ENCODE measurements at regions not wholly inside any gene's neighbourhood (a gene's known extent, or its start where the extent isn't known, plus 50 kb on each side); places are given as distances from the start of the nearest gene placed in this dataset.

DNA sequence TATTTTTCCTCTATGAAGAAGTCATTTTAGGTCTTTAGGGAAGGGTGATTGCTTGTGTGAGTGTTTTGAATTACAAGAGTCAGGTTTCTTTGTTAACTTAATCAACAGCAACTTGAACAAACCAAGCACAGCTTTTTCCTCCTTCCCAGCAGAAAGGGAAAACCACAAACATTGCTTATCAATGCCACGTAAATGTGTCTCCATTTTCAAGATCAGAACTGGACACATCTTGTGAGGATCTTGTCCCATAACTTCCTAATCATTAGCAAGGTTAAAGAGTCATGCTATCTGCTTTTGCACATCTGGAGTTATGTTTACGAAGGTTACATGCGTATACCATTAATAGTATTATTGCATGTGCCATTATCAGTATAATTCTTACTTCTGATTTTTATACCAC is 248.0 kb upstream of the FLRT2 start:
- Mint-ChIP-seq H3K36me3 (ENCODE audit: low read depth) (no peaks in the 10 kb centered on the region), H3K27me3 (no peaks in the 10 kb centered on the region), H3K4me1 (no peaks in the 10 kb centered on the region), H3K9me3 (peaks cover 8% of the 10 kb centered on the region), H3K4me3 (no peak overlapping the region), H3K27ac (no peak overlapping the region)
- no peak for ATAC-seq (replicated peaks)

- Mint-ChIP-seq H3K4me3 (no peak overlapping the region), H3K36me3 (ENCODE audit: low read depth) (no peaks in the 10 kb centered on the region), H3K27ac (no peak overlapping the region), H3K9me3 (peaks cover 14% of the 10 kb centered on the region), H3K27me3 (no peaks in the 10 kb centered on the region), H3K4me1 (no peaks in the 10 kb centered on the region)
- no peak for ATAC-seq (replicated peaks)
Observed at GRCh38 chr14:85288041-85288440, 241.9 kb upstream of the FLRT2 start.

DNA sequence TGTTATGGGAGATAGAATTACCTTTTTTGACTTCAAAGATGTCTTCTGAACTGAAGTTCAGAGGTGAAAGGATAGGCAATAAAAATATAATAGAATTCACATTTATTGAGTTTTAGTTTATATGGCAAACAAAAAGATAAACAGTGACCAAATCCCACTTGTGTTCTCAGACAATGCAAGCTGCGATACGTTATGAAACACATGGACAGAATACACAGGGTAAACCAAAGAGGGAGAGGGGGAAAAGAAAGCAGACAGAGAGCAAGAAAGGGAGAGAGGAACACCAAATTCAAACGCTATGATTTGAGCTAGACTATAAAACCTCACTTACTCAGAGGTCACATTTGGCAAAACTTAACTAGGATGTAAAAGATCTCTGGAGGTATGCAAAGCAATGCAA is 238.2 kb upstream of the FLRT2 start:
- Mint-ChIP-seq H3K27ac (no peak overlapping the region), H3K27me3 (no peaks in the 10 kb centered on the region), H3K4me1 (no peaks in the 10 kb centered on the region), H3K9me3 (peaks cover 21% of the 10 kb centered on the region), H3K36me3 (ENCODE audit: low read depth) (no peaks in the 10 kb centered on the region), H3K4me3 (no peak overlapping the region)
- no peak for ATAC-seq (replicated peaks)

DNA sequence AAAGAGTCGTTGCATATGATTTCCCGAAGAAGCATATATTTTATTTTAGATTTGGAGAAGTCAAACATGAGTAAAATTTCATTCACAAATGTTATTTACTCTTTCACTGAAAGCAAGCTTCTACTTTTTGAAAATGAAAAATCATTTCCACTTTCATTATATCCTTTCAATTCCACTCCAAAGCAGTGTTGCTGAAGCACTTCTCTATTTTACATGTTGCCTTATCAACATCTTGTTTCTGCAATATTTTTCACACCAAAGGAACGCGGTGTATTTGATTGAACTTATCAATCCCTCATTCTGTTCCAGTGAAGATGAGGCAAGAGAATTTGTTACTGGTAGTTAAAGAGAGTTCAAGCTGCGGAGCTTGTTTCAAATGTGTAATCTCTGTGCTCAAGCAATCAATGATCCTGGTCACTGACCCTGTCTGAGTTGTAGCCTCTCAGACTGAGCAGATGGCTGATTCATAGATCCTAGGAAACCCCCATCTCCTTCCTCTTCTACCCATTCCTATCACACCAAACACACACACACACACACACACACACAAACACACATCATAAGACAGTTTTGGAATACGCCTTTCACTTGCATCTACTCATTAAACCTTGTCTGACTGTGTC is 236.2 kb upstream of the FLRT2 start:
- H3K36me3 Mint-ChIP-seq (ENCODE audit: low read depth): no peaks in the 10 kb centered on the region

DNA sequence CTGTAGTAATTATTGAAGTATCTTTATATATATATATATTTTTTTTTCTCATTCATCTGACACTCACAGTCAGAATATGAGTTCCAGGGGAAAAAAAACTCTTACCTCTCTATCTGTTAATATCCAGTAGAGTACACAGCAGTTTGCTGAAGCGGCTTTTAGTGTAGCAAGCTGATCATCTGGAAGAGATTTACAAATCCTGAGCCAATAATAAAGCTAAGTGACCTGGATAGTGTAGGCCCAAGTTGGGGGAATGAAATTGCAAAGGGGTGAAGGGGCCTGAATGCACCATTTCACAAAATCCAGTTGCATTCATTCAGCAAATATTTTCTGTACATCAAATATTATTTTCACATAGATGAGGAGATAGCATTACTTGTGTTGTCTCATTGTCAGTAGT is 234.6 kb upstream of the FLRT2 start:
- no peak overlapping the region for H3K27ac Mint-ChIP-seq
- no peaks in the 10 kb centered on the region for H3K27me3 Mint-ChIP-seq
- H3K9me3 Mint-ChIP-seq: peaks cover 19% of the 10 kb centered on the region
- no peak for ATAC-seq (replicated peaks)
- no peaks in the 10 kb centered on the region for H3K36me3 Mint-ChIP-seq (ENCODE audit: low read depth)
- no peak overlapping the region for H3K4me3 Mint-ChIP-seq
- no peaks in the 10 kb centered on the region for H3K4me1 Mint-ChIP-seq

More for the DNA sequence above, 236.2 kb upstream of the FLRT2 start:
- Mint-ChIP-seq H3K27ac (no peak overlapping the region), H3K9me3 (peaks cover 19% of the 10 kb centered on the region), H3K4me1 (no peaks in the 10 kb centered on the region), H3K4me3 (no peak overlapping the region), H3K27me3 (no peaks in the 10 kb centered on the region)
- no peak for ATAC-seq (replicated peaks)

- H3K36me3 Mint-ChIP-seq (ENCODE audit: low read depth): no peaks in the 10 kb centered on the region
- no peak for ATAC-seq (replicated peaks)
- H3K27me3 Mint-ChIP-seq: no peaks in the 10 kb centered on the region
- H3K4me3 Mint-ChIP-seq: no peak overlapping the region
- H3K27ac Mint-ChIP-seq: no peak overlapping the region
- H3K9me3 Mint-ChIP-seq: peaks cover 18% of the 10 kb centered on the region
- no peaks in the 10 kb centered on the region for H3K4me1 Mint-ChIP-seq
Observed at GRCh38 chr14:85296456-85297210, 233.3 kb upstream of the FLRT2 start.

- no peaks in the 10 kb centered on the region for H3K27me3 Mint-ChIP-seq
- ATAC-seq (replicated peaks): no peak
- H3K4me1 Mint-ChIP-seq: no peaks in the 10 kb centered on the region
- no peak overlapping the region for H3K4me3 Mint-ChIP-seq
- H3K9me3 Mint-ChIP-seq: peaks cover 18% of the 10 kb centered on the region
- no peak overlapping the region for H3K27ac Mint-ChIP-seq
- H3K36me3 Mint-ChIP-seq (ENCODE audit: low read depth): no peaks in the 10 kb centered on the region
Observed at GRCh38 chr14:85300107-85300506, 229.8 kb upstream of the FLRT2 start.

GRCh38 chr14:85301506-85301905 is 228.4 kb upstream of the FLRT2 start:
- H3K4me1 Mint-ChIP-seq: no peaks in the 10 kb centered on the region
- no peak for ATAC-seq (replicated peaks)
- no peaks in the 10 kb centered on the region for H3K27me3 Mint-ChIP-seq
- H3K36me3 Mint-ChIP-seq (ENCODE audit: low read depth): no peaks in the 10 kb centered on the region
- H3K27ac Mint-ChIP-seq: no peak overlapping the region
- peaks cover 20% of the 10 kb centered on the region for H3K9me3 Mint-ChIP-seq
- no peak overlapping the region for H3K4me3 Mint-ChIP-seq

DNA sequence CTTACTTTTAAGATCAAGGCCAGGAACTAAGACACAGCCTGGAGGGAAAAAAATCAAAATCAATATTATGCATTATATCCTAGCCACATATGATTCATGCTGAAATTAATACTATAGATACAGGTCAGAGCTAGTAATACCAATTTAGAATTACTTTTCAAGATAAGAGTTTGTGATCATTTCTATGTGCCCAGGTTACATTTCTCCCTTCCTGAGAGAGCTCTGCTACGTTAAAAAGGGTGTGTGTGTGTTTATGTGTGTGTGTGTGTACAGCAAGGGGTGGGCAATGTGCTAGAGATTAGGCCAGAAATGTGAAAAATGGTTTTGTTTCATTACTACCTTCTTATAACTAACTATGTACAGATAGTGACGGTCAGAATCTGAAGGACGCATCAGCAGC is 223.9 kb upstream of the FLRT2 start:
- H3K4me3 Mint-ChIP-seq: no peak overlapping the region
- no peak overlapping the region for H3K27ac Mint-ChIP-seq
- H3K9me3 Mint-ChIP-seq: peaks cover 20% of the 10 kb centered on the region
- no peak for ATAC-seq (replicated peaks)
- H3K36me3 Mint-ChIP-seq (ENCODE audit: low read depth): no peaks in the 10 kb centered on the region
- H3K4me1 Mint-ChIP-seq: no peaks in the 10 kb centered on the region
- no peaks in the 10 kb centered on the region for H3K27me3 Mint-ChIP-seq

DNA sequence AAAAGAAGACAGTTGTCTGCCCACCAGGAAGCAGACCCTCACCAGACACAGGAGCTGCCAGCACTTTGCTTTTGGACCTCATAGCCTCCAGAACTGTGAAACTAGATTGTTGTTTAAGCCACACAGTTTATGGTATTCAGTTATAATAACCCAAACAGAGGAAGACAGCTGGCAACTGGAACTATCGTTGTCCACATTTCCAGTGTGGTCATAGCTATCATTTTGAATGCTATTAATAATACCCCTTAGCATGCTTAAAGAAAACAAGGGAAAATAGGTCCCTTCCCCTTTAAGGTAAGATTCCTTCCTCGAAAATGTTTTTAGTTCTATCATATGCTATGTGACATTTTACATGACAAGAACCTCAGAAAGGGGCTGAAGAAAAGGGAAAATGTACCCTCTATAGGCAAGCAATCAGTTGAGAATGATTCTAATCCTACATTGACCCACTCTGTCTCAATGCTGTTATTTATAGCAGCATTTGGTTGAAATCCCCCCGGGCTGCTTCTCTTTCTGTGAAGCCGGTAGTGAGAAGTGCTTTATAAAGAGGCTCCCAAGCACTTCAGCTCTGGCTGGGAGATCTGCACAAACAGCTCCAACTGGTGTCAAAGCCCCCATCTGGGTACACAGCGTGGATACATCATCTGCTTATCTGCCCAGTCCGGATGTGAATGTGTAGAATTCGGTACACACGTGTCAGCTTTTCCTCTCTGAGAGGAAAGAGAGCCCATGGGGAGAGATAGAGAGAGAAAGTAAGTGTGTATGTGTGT is 221.2 kb upstream of the FLRT2 start:
- Mint-ChIP-seq H3K9me3 (peaks cover 18% of the 10 kb centered on the region), H3K27ac (no peak overlapping the region), H3K36me3 (ENCODE audit: low read depth) (no peaks in the 10 kb centered on the region), H3K27me3 (no peaks in the 10 kb centered on the region), H3K4me1 (no peaks in the 10 kb centered on the region), H3K4me3 (no peak overlapping the region)
- ATAC-seq (replicated peaks): no peak

DNA sequence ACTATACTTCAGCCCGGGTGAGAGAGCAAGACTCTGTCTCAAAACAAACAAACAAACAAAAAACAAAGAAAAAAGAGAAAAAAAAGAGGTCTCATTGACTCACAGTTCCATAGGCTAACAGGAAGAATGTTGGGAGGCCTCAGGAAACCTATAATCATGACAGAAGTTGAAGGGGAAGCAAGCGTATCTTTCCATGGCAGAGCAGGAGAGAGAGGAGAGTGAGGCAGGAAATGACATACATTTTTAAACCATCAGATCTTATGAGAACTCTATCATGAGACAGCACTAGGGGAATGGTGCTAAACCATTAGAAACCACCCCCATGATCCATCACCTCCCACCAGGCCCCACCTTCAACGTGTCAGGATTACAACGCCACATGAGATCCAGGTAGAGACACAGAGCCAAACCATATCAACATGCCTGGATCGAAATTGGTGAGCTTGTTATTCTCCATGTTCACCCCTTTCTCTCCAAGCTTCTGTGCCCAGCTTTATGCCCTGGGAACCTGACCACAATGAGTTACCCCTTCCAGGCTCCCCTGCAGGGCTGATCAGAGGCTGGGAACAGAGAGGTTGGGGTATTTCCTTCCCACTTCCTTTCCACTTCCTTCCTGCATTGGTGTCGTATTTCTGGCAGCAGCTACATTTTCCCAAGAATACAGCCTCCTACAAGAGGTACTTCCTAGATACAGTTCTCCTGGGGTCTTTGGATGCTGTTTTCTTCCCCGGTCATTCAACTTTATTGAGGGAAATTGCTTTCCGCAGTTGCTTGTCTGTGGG is 219.3 kb upstream of the FLRT2 start:
- no peak overlapping the region for H3K27ac Mint-ChIP-seq
- no peaks in the 10 kb centered on the region for H3K27me3 Mint-ChIP-seq
- ATAC-seq (replicated peaks): no peak
- no peak overlapping the region for H3K4me3 Mint-ChIP-seq
- H3K4me1 Mint-ChIP-seq: no peaks in the 10 kb centered on the region
- H3K36me3 Mint-ChIP-seq (ENCODE audit: low read depth): no peaks in the 10 kb centered on the region
- peaks cover 13% of the 10 kb centered on the region for H3K9me3 Mint-ChIP-seq

GRCh38 chr14:85313560-85314207 is 216.3 kb upstream of the FLRT2 start:
- ATAC-seq (replicated peaks): no peak

GRCh38 chr14:85315290-85315689 is 214.7 kb upstream of the FLRT2 start:
- no peak overlapping the region for H3K27ac Mint-ChIP-seq
- H3K4me3 Mint-ChIP-seq: no peak overlapping the region
- no peaks in the 10 kb centered on the region for H3K36me3 Mint-ChIP-seq (ENCODE audit: low read depth)
- H3K27me3 Mint-ChIP-seq: no peaks in the 10 kb centered on the region
- H3K9me3 Mint-ChIP-seq: peaks cover 3% of the 10 kb centered on the region
- no peaks in the 10 kb centered on the region for H3K4me1 Mint-ChIP-seq
- no peak for ATAC-seq (replicated peaks)

More at GRCh38 chr14:85313560-85314207, 216.3 kb upstream of the FLRT2 start:
- no peaks in the 10 kb centered on the region for H3K4me1 Mint-ChIP-seq
- H3K27ac Mint-ChIP-seq: no peak overlapping the region
- H3K9me3 Mint-ChIP-seq: peaks cover 8% of the 10 kb centered on the region
- no peaks in the 10 kb centered on the region for H3K27me3 Mint-ChIP-seq
- H3K36me3 Mint-ChIP-seq (ENCODE audit: low read depth): no peaks in the 10 kb centered on the region
- H3K4me3 Mint-ChIP-seq: no peak overlapping the region

DNA sequence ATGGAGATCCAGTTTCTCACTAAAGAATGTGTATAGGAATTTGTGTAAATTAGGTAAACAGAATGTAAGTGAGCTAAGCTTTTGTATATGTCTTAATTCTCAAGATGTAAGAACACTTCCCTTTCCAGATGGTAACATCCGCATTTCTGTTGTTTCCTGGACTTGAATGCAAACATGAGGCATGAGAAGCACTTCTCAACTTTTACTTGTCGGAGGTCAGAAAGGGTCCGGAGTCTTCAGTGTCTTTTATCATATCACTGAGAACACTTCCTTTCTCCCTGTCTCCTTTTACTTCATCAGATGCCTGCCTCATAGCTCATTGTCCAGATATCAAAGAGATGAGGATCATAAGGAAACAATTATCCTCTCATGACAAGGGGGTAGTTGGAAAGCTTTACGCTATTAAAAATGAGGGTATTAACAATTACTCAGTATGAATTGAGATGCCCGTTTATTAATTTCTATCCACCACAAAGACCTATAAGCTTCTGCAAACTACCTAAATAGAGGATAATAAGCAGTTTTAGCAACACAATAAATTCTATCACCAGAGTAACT is 214.1 kb upstream of the FLRT2 start:
- no peaks in the 10 kb centered on the region for H3K36me3 Mint-ChIP-seq (ENCODE audit: low read depth)
- H3K27ac Mint-ChIP-seq: no peak overlapping the region
- no peaks in the 10 kb centered on the region for H3K4me1 Mint-ChIP-seq
- no peaks in the 10 kb centered on the region for H3K27me3 Mint-ChIP-seq
- peaks cover 4% of the 10 kb centered on the region for H3K9me3 Mint-ChIP-seq
- no peak for ATAC-seq (replicated peaks)
- no peak overlapping the region for H3K4me3 Mint-ChIP-seq
